ENCODE measurements at regions not wholly inside any gene's neighbourhood (a gene's known extent, or its start where the extent isn't known, plus 50 kb on each side); places are given as distances from the start of the nearest gene placed in this dataset.

GRCh38 chr14:97444248-97444647 is 647.1 kb downstream of the VRK1 start:
- TF ChIP-seq CTCF (IDR thresholded peaks at IDR 0.05; ENCODE audit: poor library complexity, severe bottlenecking), result no peak
- Histone ChIP-seq H3K4me1 (ENCODE audit: insufficient read depth, poor library complexity, severe bottlenecking) (no peaks in the 10 kb centered on the region), H3K9me3 (ENCODE audit: severe bottlenecking) (no peaks in the 10 kb centered on the region), H3K4me3 (ENCODE audit: severe bottlenecking) (no peak overlapping the region), H3K27ac (ENCODE audit: poor library complexity, severe bottlenecking) (no peak overlapping the region), H3K36me3 (ENCODE audit: low read depth) (no peaks in the 10 kb centered on the region), H3K27me3 (ENCODE audit: insufficient read depth, poor library complexity, severe bottlenecking) (peaks cover 6% of the 10 kb centered on the region)
- ATAC-seq (ENCODE audit: low read depth) (no peak), DNase-seq (ENCODE audit: low spot score) (no peak)

- Histone ChIP-seq H3K4me1 (ENCODE audit: insufficient read depth, poor library complexity, severe bottlenecking) (no peaks in the 10 kb centered on the region), H3K36me3 (ENCODE audit: low read depth) (no peaks in the 10 kb centered on the region), H3K4me3 (ENCODE audit: severe bottlenecking) (no peak overlapping the region), H3K27ac (ENCODE audit: poor library complexity, severe bottlenecking) (no peak overlapping the region), H3K9me3 (ENCODE audit: severe bottlenecking) (no peaks in the 10 kb centered on the region), H3K27me3 (ENCODE audit: insufficient read depth, poor library complexity, severe bottlenecking) (peaks cover 10% of the 10 kb centered on the region)
- TF ChIP-seq CTCF (IDR thresholded peaks at IDR 0.05; ENCODE audit: poor library complexity, severe bottlenecking), result no peak
- ATAC-seq (ENCODE audit: low read depth) (no peak), DNase-seq (ENCODE audit: low spot score) (no peak)
Observed at GRCh38 chr14:97445367-97445766, 648.2 kb downstream of the VRK1 start.

- no peaks in the 10 kb centered on the region for H3K9me3 ChIP-seq (ENCODE audit: severe bottlenecking)
- TF ChIP-seq CTCF (IDR thresholded peaks at IDR 0.05; ENCODE audit: poor library complexity, severe bottlenecking), result no peak
- H3K27me3 ChIP-seq (ENCODE audit: insufficient read depth, poor library complexity, severe bottlenecking), result peaks cover 10% of the 10 kb centered on the region
- no peaks in the 10 kb centered on the region for H3K36me3 ChIP-seq (ENCODE audit: low read depth)
- ATAC-seq (ENCODE audit: low read depth), result no peak
- no peaks in the 10 kb centered on the region for H3K4me1 ChIP-seq (ENCODE audit: insufficient read depth, poor library complexity, severe bottlenecking)
- no peak for DNase-seq (ENCODE audit: low spot score)
- H3K4me3 ChIP-seq (ENCODE audit: severe bottlenecking), result no peak overlapping the region
- no peak overlapping the region for H3K27ac ChIP-seq (ENCODE audit: poor library complexity, severe bottlenecking)
Observed at GRCh38 chr14:97446087-97446486, 648.9 kb downstream of the VRK1 start.

- TF ChIP-seq CTCF (IDR thresholded peaks at IDR 0.05; ENCODE audit: poor library complexity, severe bottlenecking), result no peak
Observed at GRCh38 chr14:97452314-97452713, 655.1 kb downstream of the VRK1 start.

GRCh38 chr14:97453991-97454390 is 656.8 kb downstream of the VRK1 start:
- Histone ChIP-seq H3K9me3 (ENCODE audit: severe bottlenecking) (no peaks in the 10 kb centered on the region), H3K4me3 (ENCODE audit: severe bottlenecking) (no peak overlapping the region), H3K27me3 (ENCODE audit: insufficient read depth, poor library complexity, severe bottlenecking) (peaks cover 4% of the 10 kb centered on the region), H3K4me1 (ENCODE audit: insufficient read depth, poor library complexity, severe bottlenecking) (no peaks in the 10 kb centered on the region), H3K36me3 (ENCODE audit: low read depth) (no peaks in the 10 kb centered on the region), H3K27ac (ENCODE audit: poor library complexity, severe bottlenecking) (no peak overlapping the region)
- no peak for TF ChIP-seq CTCF (IDR thresholded peaks at IDR 0.05; ENCODE audit: poor library complexity, severe bottlenecking)
- no peak for DNase-seq (ENCODE audit: low spot score)
- ATAC-seq (ENCODE audit: low read depth), result no peak

More at GRCh38 chr14:97452314-97452713, 655.1 kb downstream of the VRK1 start:
- no peaks in the 10 kb centered on the region for H3K4me1 ChIP-seq (ENCODE audit: insufficient read depth, poor library complexity, severe bottlenecking)
- no peak overlapping the region for H3K27ac ChIP-seq (ENCODE audit: poor library complexity, severe bottlenecking)
- no peak for ATAC-seq (ENCODE audit: low read depth)
- no peak for DNase-seq (ENCODE audit: low spot score)
- H3K27me3 ChIP-seq (ENCODE audit: insufficient read depth, poor library complexity, severe bottlenecking), result peaks cover 4% of the 10 kb centered on the region
- H3K9me3 ChIP-seq (ENCODE audit: severe bottlenecking), result no peaks in the 10 kb centered on the region
- H3K4me3 ChIP-seq (ENCODE audit: severe bottlenecking), result no peak overlapping the region
- H3K36me3 ChIP-seq (ENCODE audit: low read depth), result no peaks in the 10 kb centered on the region

Measured in RWPE2 (cell line).